Amniotic epithelial cell (primary cell): ENCODE measurements at regions not wholly inside any gene's neighbourhood (a gene's known extent, or its start where the extent isn't known, plus 50 kb on each side); places are given as distances from the start of the nearest gene placed in this dataset.

ENCODE experiments used
- DNase-seq: peaks from one replicate; pipeline ENCODE4 v3.0.0-alpha.2; 2010; ENCODE audit warnings: low read depth

- DNase-seq: peak; percentile 57
Observed at GRCh38 chr13:92938486-92939020, 288.1 kb upstream of the GPC6 start.

DNA sequence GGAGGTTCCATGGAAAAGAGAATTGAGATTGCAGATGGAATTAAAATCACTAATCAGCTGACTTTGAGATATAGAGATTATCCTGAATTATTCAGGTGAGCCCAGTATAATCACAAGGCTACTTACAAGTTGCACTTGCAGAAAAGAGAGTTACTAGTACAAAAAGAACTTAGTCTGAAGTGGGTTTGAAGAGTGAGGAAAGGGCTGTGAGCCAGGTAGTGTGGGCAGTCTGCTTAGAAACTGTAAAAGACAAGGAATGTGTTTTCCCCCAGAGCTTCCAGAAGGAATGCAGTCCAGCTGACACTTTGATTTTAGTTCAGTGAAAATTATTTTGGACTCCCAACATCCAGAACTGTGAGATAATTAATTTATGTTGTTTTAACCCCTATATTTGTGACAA is 285.4 kb upstream of the GPC6 start:
- DNase-seq: no peak

- no peak for DNase-seq
Observed at GRCh38 chr13:92947770-92948434, 278.7 kb upstream of the GPC6 start.

DNA sequence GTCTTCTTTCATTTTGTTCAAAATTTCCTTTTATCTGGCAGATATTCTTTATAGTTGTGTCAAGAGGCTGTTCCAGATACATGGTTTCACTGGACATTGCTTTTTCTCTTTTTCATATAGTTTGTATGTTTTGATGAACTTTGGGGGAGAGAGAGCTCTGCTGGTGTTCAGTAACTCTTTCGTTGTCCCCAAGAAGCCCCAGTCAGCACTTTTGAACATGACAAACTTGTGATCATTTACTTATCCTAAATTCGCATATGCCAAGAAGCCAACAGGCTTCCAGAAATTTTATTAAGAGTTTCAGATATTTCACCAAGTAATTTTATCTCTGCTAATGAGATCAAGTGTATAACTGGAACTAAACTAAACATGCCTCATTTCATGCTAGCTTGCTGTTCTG is 275.8 kb upstream of the GPC6 start:
- DNase-seq: no peak

DNA sequence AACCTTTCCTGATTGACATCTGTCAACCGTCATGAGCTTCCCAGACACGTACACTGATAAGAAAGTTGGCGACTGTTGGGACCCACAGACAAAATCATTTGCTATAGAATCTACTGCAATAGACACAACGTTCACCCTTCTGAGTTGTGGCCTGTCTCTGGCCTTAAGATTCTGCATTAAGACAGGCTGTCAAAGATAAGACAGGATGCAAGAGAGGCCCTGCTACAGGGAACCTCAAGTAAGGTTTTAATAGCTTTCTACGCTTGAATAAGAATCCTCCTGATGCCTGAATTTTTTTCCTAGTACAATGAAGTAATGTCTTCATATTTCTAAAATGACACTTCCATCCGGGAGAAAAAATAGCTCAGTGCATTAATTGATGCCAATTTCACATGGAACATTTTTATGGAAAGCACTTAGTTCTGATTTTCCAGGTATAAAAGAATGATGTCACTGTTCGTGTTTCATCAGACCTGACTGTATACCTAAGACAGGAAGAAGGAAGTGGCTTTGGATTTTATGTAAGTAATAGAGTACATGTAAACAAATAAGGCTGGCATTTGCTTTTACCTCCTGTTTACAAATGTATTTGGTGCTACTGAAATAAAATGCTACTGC is 275.2 kb upstream of the GPC6 start:
- peak; percentile 68 for DNase-seq

DNA sequence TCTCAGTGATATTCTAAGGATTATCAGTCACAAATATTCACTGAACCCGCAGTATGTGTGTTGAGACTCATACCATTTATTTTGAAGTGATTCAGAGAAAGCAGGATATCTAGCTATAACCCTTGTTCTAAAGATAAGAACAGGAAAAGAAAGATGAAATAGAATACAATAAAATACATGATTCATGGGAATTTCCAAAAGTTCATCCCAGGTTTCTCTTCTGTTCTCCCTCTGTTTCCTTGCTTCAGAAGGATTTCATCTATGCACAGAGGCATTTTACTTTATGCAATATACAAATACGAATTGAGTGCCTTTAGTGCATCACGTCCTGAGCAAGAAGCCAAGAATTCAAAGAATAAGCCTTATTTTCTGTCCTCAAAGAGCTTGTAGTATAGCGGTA is 274.4 kb upstream of the GPC6 start:
- DNase-seq: peak; percentile 92

- DNase-seq: peak; percentile 19
Observed at GRCh38 chr13:92954746-92955145, 271.9 kb upstream of the GPC6 start.

GRCh38 chr13:92959790-92960189 is 266.8 kb upstream of the GPC6 start:
- no peak for DNase-seq

- peak; percentile 65 for DNase-seq
Observed at GRCh38 chr13:92963029-92963428, 263.6 kb upstream of the GPC6 start.

GRCh38 chr13:92966341-92966740 is 260.3 kb upstream of the GPC6 start:
- no peak for DNase-seq

DNA sequence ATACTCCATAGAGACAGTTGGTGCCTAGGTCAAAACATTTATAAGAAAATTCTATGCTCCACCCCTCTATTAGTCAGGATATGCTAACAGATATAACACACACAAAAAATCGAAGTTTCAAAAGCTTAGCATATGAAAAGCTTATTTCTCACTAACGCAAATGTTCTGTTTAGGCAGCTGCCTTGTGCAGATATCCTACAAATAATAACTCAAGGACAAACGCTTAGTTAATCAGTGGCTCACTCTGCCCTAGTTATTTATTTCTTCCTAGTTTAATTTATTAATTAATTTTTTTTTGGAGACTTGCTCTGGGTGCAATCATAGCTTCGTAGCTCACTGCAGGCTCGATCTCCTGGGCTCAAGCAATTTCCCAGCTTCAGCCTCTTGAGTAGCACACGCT is 259.7 kb upstream of the GPC6 start:
- DNase-seq: no peak

- peak; percentile 17 for DNase-seq
Observed at GRCh38 chr13:92967923-92968322, 258.7 kb upstream of the GPC6 start.

- DNase-seq: no peak
Observed at GRCh38 chr13:92972751-92973150, 253.9 kb upstream of the GPC6 start.

DNA sequence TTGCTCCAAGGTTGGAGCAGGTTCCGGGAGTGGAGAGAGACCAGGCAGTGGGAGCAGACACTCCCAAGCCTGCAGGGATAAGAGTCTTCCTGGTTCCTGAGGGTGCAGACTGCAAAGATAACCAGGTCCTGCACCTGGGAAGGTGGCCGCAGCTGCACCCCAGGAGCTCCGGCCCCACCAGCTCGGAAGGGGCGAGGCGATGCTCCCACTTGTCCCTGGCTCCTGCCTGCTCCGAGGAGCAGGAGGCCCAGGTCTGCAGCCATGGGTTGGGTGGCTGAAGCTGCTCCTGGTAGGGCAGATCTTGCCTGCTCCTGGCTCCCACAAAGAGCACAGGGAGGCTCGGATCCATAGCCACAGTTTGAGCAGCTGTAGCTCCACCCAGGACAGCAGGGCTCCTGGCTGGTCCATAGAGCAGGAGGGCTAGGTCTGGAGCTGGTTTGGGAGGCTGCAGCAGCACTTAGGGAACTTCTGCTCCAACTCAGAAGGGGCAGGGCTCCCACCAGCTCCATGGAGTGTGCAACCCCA is 251.6 kb upstream of the GPC6 start:
- no peak for DNase-seq

DNA sequence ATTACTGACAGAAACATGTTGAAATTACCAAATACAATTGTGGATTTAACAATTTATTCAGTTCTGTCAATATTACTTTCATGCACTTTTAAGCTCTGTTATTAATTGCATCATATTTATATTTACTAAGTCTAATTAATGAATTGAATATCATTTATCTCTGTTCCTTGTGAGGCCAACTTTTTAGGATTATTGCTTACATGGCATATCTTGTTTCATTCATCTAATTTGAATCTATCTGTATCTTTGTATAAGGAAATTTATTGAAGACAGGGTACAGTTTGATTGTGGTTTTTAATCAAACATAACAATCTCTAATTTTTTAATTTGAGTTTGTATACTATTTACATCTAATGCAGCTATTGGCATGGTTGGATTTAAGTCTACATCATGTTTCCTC is 249.9 kb upstream of the GPC6 start:
- DNase-seq: no peak

- no peak for DNase-seq
Observed at GRCh38 chr13:92984151-92984550, 242.5 kb upstream of the GPC6 start.

DNA sequence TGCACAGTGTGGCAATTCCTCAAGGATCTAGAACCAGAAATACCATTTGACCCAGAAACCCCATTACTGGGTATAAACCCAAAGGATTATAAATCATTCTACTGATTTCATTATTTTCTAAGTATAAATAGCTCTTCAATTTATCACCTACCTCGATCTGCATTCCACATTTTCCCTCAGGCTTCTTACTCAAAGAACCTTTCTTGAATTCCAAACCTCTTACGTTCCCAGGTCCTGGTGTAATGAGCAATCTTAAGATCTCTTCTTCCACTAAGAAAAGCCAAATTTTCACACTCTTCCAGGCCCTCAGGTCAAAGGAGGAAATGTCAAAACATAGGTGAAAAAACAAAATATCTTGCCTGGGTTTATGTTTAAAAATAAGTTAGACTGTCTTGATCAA is 237.3 kb upstream of the GPC6 start:
- peak; percentile 28 for DNase-seq

GRCh38 chr13:92991692-92992091 is 234.9 kb upstream of the GPC6 start:
- peak; percentile 60 for DNase-seq

DNA sequence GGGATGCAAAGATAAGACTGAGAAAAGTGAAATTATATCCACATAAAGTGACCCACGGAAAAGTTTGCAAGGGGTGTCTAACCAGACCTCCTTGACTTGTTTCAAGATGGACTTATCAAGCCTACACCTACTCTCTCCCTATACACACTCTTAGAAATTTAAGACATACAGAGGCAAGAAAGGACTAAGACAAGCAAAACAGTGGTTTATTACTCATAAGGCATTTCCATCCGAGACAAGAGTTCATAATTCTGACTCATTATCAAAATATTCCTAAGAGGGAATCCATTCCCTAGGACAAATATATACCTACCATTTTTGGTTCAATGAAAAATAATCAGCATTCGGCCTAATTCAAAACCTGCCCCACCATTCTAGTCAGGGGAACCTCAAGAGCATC is 232.6 kb upstream of the GPC6 start:
- DNase-seq: peak; percentile 50

- DNase-seq: peak; percentile 18
Observed at GRCh38 chr13:93001866-93002461, 224.6 kb upstream of the GPC6 start.

GRCh38 chr13:93003531-93003930 is 223.1 kb upstream of the GPC6 start:
- DNase-seq: no peak

GRCh38 chr13:93004919-93005318 is 221.7 kb upstream of the GPC6 start:
- peak; percentile 28 for DNase-seq

GRCh38 chr13:93007928-93008327 is 218.7 kb upstream of the GPC6 start:
- DNase-seq: no peak
